DMS79 treated with DMSO at 0.1 percent for 48 hours (cell line): ENCODE measurements at regions not wholly inside any gene's neighbourhood (a gene's known extent, or its start where the extent isn't known, plus 50 kb on each side); places are given as distances from the start of the nearest gene placed in this dataset.

Experiments used
- DNase-seq: peaks from one replicate; lab custom pipeline; 2025; lab: John Stamatoyannopoulos, UW

DNA sequence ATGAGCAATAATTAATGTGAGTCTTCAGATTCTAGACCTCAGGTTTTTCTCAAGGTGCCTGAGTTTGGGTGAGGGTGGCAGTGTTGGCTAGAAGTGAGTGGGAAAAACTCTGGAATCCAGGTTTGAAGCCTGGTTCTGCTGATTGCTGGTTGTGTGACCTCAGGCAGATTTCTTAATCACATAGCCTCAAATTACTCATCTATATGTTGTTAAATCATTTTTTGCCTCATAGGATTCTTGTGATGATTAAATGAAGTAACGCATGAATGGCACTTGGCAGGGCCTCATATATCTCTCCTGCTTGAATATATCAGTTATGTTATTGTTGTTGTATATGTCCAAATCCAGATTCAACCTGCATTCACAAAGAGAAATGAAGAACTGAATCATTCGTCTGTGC is 60.5 kb downstream of the NR2F2 start:
- DNase-seq = no peak

DNA sequence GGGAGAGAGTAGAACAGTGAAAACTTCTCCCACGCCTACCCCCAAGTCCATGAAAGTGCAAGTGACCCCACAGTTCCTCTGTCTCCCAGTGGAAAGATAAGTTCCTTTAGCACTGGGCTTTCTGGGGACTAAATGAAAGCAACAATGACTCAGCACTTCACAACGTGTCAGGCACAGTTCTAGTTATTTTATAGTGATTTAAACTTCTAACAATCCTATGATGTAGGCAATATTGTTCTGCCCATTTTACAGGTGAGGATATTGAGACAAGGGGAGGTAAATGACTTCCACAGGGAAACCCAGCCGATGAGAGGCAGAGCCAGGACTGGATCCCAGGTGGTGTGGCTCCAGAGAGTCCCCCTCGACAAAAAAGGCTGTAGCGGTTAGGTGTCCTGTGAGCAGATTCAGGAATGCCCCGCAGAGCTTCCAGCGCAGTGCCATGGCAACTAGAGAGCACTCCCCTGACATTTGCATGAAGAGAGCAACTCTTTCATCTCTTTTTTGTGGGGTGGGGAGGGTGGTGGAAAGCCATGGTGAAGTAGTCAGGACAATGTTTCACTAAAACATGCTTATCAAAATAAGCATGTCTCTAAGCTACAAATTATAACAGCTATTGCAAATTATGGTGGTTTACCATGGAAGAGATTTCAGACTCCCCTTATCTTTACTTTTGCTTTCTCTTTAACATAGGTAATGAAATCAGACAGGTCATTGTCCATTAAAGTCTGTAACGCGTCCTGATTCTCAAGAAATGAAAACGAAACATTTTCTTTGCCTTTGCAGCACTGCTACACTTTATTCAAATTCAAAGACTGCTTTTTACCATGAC is 62.1 kb downstream of the NR2F2 start:
- no peak for DNase-seq

DNA sequence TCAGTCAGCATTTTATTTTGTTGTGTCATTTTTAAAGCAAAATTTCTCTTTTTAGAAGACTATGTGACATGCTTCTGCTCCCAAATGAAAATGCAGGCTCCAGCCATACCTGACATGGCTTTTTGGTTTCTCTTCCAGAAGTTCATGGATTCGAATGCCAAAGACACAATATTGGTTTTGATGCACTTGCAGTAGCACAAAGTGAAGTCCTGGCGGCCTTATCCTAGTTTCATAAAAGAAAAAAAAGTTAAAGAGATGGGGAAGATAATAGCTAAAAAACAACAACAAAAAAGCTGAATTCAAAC is 62.7 kb downstream of the NR2F2 start:
- no peak for DNase-seq

DNA sequence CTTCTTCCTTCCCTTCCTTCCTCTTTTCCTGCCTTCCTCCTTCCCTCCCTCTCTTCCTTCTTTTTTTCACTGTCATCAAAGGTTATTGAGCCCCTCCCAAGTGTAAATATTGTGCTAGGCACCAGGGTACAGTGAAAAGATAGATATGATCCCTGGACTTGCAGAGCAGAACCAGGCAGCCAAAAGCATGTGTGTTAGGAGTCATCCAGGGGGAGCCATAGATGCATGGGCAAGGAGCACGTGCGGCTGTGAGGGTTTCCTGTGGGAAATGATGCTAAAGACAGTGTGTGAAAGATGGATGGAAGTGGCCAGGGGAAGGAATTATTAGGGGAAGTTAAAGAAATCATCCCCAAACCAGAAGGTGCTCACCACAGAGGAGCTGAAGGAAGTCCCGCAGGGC is 65.2 kb downstream of the NR2F2 start:
- DNase-seq = no peak

DNA sequence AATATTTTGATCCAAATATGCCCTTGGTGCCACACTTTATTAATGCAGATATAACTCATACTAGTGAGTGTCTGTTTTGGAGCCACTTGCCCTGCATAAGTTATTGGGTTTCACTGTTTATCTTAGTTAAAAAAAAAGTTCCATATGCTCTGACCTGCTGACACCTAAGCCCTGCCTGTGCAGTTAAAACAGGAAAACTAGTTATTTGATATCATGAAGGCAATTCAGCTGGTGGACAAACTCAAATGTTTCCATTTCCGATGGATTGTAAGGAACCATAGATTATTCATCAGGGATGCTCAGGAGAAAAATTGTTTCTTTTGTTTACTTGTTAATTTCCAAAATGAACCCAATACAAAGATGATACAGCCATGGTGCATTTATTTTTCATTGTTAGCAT is 68.3 kb downstream of the NR2F2 start:
- no peak for DNase-seq

DNA sequence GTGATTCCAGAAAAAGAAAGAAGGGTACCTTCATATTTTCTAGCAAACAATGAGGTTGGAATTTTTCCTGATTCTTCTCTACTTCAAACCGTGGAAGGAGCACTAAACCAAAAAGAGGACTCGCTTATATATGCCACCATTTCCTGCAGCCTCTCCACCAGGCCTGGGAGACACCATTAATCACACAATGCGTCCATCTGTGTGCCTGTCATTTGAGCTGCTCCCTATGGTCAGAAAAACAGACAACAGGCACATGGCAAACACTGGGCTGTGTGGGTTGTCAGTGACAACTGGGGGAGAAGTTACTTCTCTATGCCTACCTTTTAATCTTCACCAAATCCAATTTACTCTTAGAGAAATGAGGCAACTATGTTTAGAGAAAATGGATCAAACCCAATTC is 71.9 kb downstream of the NR2F2 start:
- no peak for DNase-seq

DNA sequence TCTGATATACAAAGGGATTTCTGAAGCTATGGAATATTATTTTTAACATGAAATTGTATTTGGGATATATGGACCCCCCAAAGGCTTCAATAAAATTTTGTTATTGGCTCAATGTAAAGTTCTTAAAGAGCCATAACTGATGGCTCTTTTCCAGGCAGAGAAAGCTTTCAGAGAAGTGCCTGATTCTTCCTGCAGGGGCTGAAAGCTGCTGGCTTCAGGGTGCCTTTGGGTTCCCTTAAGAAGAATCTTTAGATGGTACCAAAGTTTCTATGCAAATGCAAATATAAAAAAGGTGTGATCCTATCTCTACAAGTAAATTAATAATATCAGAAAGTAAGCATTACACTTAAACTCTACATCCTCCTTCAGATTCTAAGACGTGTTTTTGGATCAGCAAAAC is 72.6 kb downstream of the NR2F2 start:
- no peak for DNase-seq

DNA sequence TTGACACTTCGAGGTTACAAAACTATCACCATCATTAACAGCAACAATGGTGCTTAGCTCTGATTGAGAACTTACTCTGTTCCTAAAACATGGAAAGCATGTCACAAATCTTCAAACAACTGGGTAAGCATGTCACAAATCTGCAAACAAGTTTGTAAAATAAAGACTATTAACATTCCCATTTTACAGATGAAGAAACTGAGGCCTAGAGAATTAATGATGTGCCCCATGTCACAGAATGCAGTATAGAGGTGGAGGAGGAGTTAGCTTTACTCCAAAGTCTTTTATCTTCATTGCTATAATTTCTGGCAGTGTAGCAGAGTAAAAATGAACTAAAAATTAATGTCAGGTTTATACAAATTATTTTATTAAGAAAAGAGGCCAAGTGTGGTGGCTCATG is 73.4 kb downstream of the NR2F2 start:
- DNase-seq = no peak

DNA sequence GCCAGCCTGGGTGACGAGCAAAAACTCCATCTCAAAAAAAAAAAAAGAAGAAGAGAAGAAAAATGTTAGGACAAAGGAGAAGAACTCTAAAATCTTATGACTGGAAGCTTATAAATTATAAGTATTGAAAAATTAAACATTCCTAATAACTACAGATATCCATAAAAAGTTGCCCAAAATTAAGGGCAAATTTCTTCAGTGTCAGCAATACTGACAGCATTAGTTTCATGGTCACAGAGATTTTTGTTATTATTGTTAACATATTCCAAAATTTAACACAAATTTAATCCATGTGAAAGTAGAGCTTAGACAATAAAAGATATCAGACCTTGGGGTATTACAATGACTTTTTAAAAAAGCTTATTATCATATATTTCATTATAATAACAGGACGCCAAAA is 74.1 kb downstream of the NR2F2 start:
- no peak for DNase-seq

DNA sequence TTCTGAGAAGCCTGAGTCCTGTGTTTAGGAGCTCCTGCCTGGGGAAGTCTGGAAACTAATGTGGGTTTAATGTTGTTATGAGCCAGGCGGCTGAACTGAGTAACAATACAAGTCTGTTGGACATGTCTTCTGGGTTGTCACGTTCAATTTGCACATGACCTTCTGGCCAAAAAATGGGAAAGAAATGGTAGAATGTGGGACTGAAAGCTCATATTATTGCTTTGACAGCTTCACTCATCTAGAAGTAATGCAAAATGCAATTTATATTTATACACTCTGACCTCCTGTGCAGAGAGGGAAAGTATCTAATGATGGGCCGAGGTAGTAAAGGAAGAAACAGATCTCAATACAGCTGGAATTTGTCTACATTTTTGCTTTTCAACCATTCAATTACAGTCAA is 75.8 kb downstream of the NR2F2 start:
- DNase-seq = no peak

DNA sequence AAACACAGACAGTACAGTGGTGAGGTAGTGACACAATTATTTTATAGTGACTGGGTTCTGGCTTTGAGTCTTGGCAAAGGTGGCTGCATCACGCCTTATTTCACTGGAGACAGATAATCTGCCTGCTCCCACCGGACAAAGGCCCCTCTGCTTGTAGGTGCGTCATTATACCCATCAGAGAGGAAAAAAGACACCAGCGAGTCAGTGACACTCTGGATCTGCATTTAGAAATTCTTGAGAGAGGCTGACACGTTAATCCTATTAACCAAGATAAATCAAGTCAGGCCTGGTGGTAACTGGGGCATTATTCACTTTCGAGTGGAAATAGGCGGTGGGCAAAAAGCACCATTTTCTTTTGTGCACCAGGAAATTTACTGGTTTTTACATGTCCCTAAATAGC is 76.2 kb downstream of the NR2F2 start:
- DNase-seq = no peak

DNA sequence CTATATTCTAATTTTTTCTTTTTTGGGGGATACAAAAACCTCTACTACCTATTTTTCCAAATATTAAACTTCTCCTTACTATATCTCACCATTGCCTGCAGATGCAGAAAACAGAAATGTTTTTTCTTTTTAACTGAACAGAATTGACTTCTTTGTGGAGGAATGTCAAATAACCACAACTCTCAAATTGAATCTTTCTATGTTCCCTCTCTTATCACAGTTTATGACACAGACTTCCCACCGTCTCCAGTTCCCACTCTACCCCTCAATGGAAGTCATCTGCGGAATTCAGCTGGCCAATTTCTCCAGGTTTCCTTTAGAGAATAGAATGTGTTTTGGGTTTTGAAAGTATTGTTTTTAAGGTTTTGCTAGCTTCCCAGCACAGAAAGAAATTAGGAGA is 77.0 kb downstream of the NR2F2 start:
- DNase-seq = no peak

DNA sequence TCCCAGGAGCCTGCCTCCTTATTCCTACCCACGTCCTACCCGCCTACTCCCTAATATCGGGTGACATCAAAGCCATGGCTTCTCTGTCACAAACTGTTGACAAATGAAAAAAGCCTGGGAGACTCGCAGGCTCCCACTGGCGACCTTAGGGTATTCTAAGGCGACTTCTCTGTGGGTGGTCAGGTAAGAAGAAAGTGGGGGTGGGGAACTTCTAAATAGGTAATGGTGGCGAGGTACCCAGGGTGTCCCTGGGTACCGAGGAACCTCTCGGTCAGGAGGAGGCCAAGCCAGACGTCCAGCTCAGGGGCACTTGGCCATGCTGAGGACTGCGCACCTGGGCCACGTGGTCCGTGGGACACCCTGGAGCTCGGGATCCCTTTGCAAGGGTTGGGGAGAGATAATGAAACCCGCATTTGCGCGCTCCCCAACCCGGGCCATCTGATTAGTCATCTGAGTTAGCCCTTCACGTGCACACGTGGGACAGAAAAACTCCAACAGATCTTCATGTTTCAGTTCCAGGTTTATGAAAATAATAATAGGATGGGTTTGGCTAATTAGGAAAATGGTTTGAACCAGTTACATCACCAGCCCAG is 78.2 kb downstream of the NR2F2 start:
- no peak for DNase-seq

DNA sequence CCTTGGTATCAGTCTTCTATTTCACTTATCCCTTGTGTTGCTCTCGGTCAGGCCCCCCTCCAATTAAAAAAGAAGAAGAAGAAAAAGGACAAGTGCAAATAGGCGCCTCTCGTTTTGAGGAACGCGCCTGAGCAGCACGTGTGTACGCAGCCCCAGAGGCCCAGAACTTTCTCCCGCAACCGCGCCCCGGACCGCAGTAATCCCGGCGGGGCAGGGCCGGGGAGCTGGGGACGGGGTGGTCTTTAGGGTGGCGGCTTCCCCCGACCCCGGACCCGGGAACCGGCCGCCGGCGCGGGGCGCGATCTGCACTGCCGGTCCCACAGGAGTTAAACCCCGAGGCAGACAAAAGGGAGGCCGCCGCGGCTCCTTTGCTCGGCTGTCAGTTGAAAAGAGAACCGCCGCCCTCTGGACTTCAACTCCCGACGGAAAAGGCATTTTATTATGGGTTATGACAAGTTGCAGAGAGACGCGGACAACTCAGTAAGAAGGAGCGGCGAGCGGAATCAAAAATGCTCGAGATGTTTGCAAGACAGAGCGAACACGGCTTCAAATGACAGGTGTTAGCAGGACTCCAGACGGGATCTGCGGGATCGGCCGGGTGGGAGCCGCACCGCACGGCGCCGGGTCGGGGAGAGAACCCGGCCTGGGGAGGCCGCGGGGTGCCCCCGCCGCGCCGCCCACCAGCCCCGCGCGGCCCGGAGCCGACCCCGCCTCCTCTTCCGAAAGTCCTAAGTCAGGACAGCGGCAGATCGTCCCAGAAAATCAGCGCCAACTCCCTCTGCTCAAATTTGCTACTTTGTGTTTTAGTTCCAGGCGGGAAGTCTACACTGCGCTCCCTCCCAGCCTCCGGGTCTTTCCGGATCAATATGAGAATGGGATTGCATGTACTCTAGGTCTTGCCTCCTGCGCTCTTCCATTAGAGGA is 79.0 kb downstream of the NR2F2 start:
- no peak for DNase-seq

DNA sequence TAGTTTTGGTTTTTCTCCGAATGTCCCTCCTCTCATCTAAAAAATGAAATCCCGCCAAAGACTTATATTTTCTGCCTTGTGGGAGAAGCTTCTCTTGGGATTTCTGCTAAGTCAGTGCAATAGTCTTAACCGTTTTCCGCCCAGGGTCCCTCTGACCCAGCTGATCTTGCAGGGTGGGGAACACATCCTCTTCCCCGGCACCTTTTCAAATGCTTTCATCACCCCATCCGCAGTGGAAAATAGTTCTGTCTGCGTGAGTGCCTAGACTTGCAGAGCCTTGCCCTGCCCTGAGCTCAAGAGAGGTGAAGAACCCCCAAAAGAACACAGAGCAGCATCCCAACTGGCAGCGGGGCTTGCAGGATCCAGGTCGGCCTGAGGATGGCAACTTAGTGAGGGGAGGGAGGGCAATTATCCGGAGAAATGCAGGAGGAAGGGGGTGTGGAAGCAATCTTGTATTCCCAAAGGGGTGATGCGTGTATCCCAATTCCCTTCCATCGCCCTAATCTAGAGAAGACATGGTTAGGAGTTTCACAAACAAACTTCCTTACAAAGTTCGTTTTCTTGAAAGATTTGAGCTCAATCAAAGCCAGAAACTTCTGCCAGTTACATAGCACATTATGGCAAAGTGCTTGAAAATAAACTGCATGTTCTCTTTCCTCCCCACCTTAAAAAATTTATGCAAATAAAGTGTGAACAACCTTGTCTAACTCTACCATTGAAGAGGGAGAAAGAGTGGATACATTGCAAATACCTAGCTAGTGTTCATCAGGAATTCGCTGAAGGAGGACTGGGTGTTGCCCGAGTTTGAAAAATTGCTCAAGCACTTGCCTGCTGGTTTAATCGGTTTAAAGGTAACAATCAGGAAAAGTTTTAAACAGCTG is 79.9 kb downstream of the NR2F2 start:
- no peak for DNase-seq

DNA sequence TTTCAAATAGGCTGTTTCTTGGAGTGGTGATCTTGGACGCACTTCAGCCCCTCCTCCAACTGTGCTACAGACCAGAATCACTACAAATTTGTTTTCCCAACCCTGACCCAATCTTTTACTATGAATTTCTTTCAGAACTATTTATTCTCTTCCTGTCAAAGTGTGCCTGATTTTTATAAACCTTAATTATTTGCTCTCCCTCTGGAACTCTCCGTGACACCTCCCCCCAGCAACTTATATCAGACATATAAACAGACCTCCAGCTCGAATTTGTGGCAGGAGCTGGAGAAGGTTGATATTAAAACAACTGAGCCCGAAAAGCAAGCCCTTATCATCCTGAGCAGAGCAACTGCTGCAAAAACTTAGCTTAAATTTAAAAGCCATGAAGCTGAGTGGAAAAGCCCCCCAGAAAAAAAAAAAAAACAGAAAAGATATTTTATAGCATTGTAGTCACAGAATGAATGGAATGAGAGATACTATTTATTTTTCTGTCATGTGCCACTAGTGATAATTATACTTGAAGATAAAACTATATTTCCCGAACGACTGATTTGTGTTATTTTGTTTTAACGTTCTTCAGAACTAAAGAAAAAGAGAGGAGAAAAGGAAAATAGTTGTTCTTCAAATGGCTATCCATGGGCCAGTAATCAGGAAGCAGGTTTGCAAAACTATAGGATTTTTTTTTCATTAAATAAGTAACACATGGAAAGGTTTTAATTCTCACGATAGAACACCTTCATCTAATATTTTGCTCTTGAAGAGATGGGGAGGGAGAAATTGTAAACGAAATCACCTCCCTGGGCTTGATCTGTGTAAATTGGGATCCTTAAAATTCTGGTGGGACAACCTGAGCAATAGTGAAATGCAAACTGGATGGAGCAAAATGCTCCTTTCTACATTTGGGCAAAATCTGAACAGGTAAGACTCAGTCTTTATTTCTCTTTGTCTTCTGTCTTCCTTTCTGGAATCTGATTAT is 80.8 kb downstream of the NR2F2 start:
- DNase-seq = no peak

DNA sequence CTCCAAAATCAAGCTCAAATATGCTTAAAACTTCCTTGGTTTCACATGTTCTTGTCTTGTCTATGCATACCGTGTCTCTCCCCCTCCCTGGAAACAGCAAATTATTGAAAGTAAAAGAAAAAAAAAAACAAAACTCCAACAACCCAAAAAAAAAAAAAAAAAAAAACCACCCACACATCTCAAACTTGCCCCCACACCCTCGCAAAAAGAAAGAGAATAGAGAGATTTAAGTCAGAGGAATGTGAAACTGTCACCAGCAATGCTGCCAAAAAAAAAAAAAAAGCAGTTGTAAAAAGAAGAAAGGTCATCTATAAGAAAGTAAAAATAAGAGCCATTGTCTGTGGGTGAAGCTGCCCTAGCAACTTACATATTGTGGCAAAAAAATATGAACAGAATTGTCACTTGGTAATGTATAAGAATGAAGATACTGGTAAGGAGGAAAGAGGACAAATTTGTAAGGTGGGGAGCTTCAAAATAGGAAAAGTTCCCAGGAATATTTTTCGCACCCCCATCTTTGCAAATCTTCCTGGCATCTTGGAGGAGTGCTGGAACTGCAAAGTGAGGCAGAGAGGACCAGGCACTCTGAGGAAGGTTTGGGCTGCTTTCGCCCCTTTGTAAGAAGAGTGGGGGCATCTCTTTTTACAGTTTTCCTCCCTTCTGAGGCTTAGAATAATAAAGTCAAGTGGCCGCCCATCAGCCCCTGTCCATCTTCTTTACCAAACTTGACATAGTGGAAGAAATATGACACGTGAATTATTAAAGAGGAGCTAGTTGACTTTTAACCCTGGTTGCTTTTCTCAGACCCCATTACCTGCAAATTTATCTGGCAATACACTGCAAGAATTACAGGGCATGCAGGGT is 81.8 kb downstream of the NR2F2 start:
- DNase-seq = no peak

DNA sequence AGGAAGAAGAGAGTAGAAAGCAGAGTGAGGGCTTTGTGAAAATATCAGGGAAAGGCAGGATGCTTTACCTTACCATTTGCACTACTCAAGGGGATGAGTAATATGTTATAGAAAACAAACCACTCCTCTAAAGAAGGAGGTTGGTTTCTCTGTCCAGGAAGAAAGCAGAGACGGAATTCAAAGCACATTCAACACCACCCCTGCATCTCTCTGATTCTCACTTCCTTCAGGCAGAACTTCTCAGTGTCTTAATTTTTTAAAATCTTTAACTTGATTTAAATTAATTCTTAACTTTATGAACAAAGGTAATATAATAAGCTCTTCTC is 82.4 kb downstream of the NR2F2 start:
- DNase-seq = no peak

DNA sequence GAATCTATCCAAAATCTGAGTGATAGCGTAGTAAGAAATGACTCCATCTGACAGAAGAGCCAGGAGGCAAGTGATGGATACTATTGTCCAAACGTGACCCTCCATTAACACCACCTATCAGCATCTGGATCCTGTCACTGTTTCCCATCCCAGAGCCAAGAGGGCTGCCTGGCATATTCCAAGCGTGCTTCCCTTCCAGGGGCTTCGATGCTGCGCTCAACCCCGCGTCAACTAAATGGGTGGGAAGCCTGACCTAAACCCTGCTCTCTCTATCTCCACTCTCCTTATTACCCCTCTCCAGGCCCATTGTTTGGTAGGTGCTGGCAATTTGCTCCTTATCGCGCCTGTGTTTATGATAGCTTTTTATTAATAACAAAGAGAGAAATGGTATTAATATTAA is 83.2 kb downstream of the NR2F2 start:
- no peak for DNase-seq

DNA sequence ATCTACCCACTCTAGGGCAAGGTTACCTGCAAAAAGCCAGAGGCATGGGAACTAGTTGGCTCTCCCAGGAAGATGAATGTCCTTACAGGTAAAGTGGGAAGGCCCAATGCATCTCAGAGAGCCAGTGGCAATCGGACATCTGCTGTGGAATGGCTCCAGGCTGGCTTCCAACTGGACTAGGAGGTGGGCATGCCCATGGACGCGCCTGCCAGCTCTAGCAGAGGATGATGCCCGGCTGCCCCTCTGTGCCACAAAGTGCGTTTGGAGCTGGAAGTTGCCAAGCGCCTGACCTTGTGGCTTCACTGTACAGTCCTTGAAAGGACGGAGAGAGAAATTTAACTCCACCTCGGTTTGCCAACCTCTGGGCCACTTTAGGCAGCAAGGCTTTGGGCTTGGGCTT is 84.4 kb downstream of the NR2F2 start:
- DNase-seq = no peak
